Type B pancreatic cell (in vitro differentiated cells): ENCODE measurements at regions not wholly inside any gene's neighbourhood (a gene's known extent, or its start where the extent isn't known, plus 50 kb on each side); places are given as distances from the start of the nearest gene placed in this dataset.

ENCODE experiments used
- DNase-seq: peaks from one replicate; pipeline ENCODE4 v3.0.0; 2021; ENCODE audit warnings: mixed read lengths; ENCODE audit not compliant: unreplicated experiment; ENCODE audit errors: extremely low spot score
- H3K27ac Mint-ChIP-seq: 2 replicates; pipeline ENCODE4 v1.8.0; 2021; ENCODE audit warnings: mild to moderate bottlenecking, mixed read lengths
- H3K27me3 Mint-ChIP-seq: 2 replicates; pipeline ENCODE4 v1.8.0; 2021; ENCODE audit warnings: mixed read lengths
- H3K36me3 Mint-ChIP-seq: 2 replicates; pipeline ENCODE4 v1.8.0; 2021; ENCODE audit warnings: mixed read lengths
- H3K4me1 Mint-ChIP-seq: one replicate; pipeline ENCODE4 v1.8.0; 2021; ENCODE audit warnings: mixed read lengths; ENCODE audit not compliant: unreplicated experiment
- H3K4me3 Mint-ChIP-seq: 2 replicates; pipeline ENCODE4 v1.8.0; 2021; ENCODE audit warnings: mild to moderate bottlenecking, mixed read lengths
- H3K9me3 Mint-ChIP-seq: 2 replicates; pipeline ENCODE4 v1.8.0; 2021; ENCODE audit warnings: mixed read lengths
- CTCF ChIP-seq: fragments of 200-600 bp; sonication (generic); conservative IDR thresholded peaks from 2 replicates; pipeline ENCODE4 v1.5.0; 2021; ENCODE audit warnings: antibody characterized with exemption, mild to moderate bottlenecking

- Mint-ChIP-seq H3K4me3 (no peak overlapping the region), H3K9me3 (no peaks in the 10 kb centered on the region), H3K4me1 (no peaks in the 10 kb centered on the region), H3K27me3 (peaks cover 41% of the 10 kb centered on the region), H3K27ac (no peak overlapping the region), H3K36me3 (no peaks in the 10 kb centered on the region)
- no peak for DNase-seq
- TF ChIP-seq CTCF = no peak
Observed at GRCh38 chr7:131849472-131849871, 293.0 kb upstream of the PODXL start.

GRCh38 chr7:131848033-131848432, 291.6 kb upstream of the PODXL start:
- H3K9me3 Mint-ChIP-seq = no peaks in the 10 kb centered on the region
- H3K4me1 Mint-ChIP-seq = no peaks in the 10 kb centered on the region
- DNase-seq = no peak
- no peak for TF ChIP-seq CTCF
- H3K27me3 Mint-ChIP-seq = peaks cover 46% of the 10 kb centered on the region
- no peak overlapping the region for H3K4me3 Mint-ChIP-seq
- no peak overlapping the region for H3K27ac Mint-ChIP-seq
- H3K36me3 Mint-ChIP-seq = no peaks in the 10 kb centered on the region

GRCh38 chr7:131845573-131846314, 289.3 kb upstream of the PODXL start:
- Mint-ChIP-seq H3K9me3 (no peaks in the 10 kb centered on the region), H3K27me3 (peaks cover 57% of the 10 kb centered on the region), H3K27ac (no peak overlapping the region), H3K36me3 (no peaks in the 10 kb centered on the region), H3K4me1 (no peaks in the 10 kb centered on the region), H3K4me3 (no peak overlapping the region)
- no peak for DNase-seq
- TF ChIP-seq CTCF = no peak

DNA sequence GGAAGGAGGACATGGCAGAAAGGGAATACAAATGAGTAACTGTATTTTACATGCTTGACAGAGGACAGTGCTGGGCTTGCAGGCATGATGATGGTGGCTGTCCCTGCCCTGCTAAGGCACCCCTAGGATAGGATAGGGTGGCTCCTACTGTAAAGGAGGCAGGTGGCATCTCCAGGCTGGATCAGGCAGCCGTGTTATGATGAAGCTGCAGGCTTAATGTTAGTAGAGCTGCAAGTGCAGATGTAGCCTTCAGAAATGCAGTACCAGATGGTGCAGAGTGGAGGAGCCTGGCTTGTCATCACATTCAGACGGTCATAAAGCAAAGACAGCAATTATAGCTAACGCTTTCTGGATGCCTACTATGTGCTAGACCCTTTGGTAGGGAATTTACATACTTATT, 287.9 kb upstream of the PODXL start:
- DNase-seq = no peak
- no peak for TF ChIP-seq CTCF
- no peak overlapping the region for H3K4me3 Mint-ChIP-seq

DNA sequence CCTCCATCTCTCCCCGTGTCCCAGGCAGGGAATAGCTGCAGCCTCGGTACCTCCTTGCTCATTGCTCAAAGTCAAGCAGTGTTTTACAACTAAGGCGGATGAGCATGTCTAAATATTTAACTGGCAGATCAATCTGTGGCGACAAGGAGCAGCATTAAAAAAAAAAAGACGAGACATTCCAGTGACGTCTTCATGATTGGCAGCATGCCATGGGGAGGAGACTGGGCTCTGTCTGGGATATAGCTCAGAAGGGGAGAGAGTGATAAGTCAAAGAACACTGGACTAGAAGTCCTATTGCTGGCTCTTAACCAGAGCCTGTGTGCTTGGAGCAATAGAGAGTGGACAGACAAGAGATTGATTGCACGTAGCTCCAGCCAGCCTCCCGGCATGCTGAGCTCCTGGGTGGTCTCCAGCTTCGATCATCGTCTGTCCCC, 287.5 kb upstream of the PODXL start:
- Mint-ChIP-seq H3K27me3 (peaks cover 57% of the 10 kb centered on the region), H3K27ac (no peak overlapping the region)
- no peak for DNase-seq

More for the DNA sequence above, 287.9 kb upstream of the PODXL start:
- Mint-ChIP-seq H3K27me3 (peaks cover 60% of the 10 kb centered on the region), H3K4me1 (no peaks in the 10 kb centered on the region), H3K27ac (no peak overlapping the region), H3K36me3 (no peaks in the 10 kb centered on the region), H3K9me3 (no peaks in the 10 kb centered on the region)

More for the DNA sequence above, 287.5 kb upstream of the PODXL start:
- TF ChIP-seq CTCF = no peak
- no peaks in the 10 kb centered on the region for H3K4me1 Mint-ChIP-seq
- no peaks in the 10 kb centered on the region for H3K9me3 Mint-ChIP-seq
- H3K4me3 Mint-ChIP-seq = no peak overlapping the region
- no peaks in the 10 kb centered on the region for H3K36me3 Mint-ChIP-seq
